H9 (cell line): ENCODE measurements at regions not wholly inside any gene's neighbourhood (a gene's known extent, or its start where the extent isn't known, plus 50 kb on each side); places are given as distances from the start of the nearest gene placed in this dataset.

Source experiments
- DNase-seq: peaks from one replicate; pipeline ENCODE4 v3.0.0-alpha.2; 2017
- H2AFZ ChIP-seq: one replicate; pipeline ENCODE4 v1.6.1; 2013; ENCODE audit warnings: mild to moderate bottlenecking, low read length, control low read depth, moderate library complexity
- H2AK5ac ChIP-seq: 2 replicates; pipeline ENCODE4 v1.6.1; 2013; ENCODE audit warnings: low read length, control low read depth, mixed read lengths; ENCODE audit not compliant: insufficient read length
- H2BK120ac ChIP-seq: one replicate; pipeline ENCODE4 v1.6.1; 2013; ENCODE audit warnings: low read depth, mild to moderate bottlenecking, low read length, control low read depth, inconsistent platforms; ENCODE audit not compliant: poor library complexity, severe bottlenecking
- H2BK12ac ChIP-seq: 2 replicates; pipeline ENCODE4 v1.6.1; 2013; ENCODE audit warnings: low read length, control low read depth, mixed read lengths, low read depth; ENCODE audit not compliant: insufficient read length
- H2BK15ac ChIP-seq: 2 replicates; pipeline ENCODE4 v1.6.1; 2013; ENCODE audit warnings: low read depth, low read length, control low read depth
- H2BK20ac ChIP-seq: one replicate; pipeline ENCODE4 v1.6.1; 2013; ENCODE audit warnings: low read depth, mild to moderate bottlenecking, low read length, control low read depth, inconsistent platforms; ENCODE audit not compliant: poor library complexity, severe bottlenecking
- H2BK5ac ChIP-seq: 2 replicates; pipeline ENCODE4 v1.6.1; 2013; ENCODE audit warnings: low read length, control low read depth, mixed read lengths; ENCODE audit not compliant: insufficient read length
- H3K14ac ChIP-seq: 2 replicates; pipeline ENCODE4 v1.6.1; 2013; ENCODE audit warnings: low read length, control low read depth; ENCODE audit not compliant: insufficient read depth
- H3K18ac ChIP-seq: 2 replicates; pipeline ENCODE4 v1.6.1; 2013; ENCODE audit warnings: low read depth, mild to moderate bottlenecking, mixed read lengths, low read length, control low read depth; ENCODE audit not compliant: insufficient read length
- H3K23ac ChIP-seq: 2 replicates; pipeline ENCODE4 v1.6.1; 2013; ENCODE audit warnings: low read length, control low read depth, mixed read lengths, low read depth; ENCODE audit not compliant: insufficient read length
- H3K23me2 ChIP-seq: 2 replicates; pipeline ENCODE4 v1.6.1; 2013; ENCODE audit warnings: low read depth, mild to moderate bottlenecking, mixed read lengths, low read length, control low read depth; ENCODE audit not compliant: insufficient read length, poor library complexity, severe bottlenecking
- H3K27ac ChIP-seq: 2 replicates; pipeline ENCODE4 v1.5.1; 2013; ENCODE audit warnings: low read length, control low read depth, mixed read lengths, low read depth; ENCODE audit not compliant: insufficient read length
- H3K27me3 ChIP-seq: 2 replicates; pipeline ENCODE4 v1.6.1; 2013; ENCODE audit warnings: low read length, control low read depth, inconsistent platforms; ENCODE audit not compliant: insufficient read depth
- H3K4ac ChIP-seq: 2 replicates; pipeline ENCODE4 v1.6.1; 2013; ENCODE audit warnings: low read depth, mild to moderate bottlenecking, control low read depth, inconsistent platforms, low read length, moderate library complexity
- H3K4me1 ChIP-seq: 2 replicates; pipeline ENCODE4 v1.6.1; 2013; ENCODE audit warnings: low read length, control low read depth, inconsistent platforms; ENCODE audit not compliant: insufficient read depth
- H3K4me2 ChIP-seq: 2 replicates; pipeline ENCODE4 v1.6.1; 2013; ENCODE audit warnings: low read length, control low read depth, mixed read lengths; ENCODE audit not compliant: insufficient read length, insufficient read depth
- H3K56ac ChIP-seq: 2 replicates; pipeline ENCODE4 v1.6.1; 2013; ENCODE audit warnings: low read depth, mild to moderate bottlenecking, mixed read lengths, low read length, control low read depth; ENCODE audit not compliant: insufficient read length
- H3K79me1 ChIP-seq: 2 replicates; pipeline ENCODE4 v1.6.1; 2013; ENCODE audit warnings: low read depth, mild to moderate bottlenecking, moderate library complexity, low read length, control low read depth, inconsistent platforms; ENCODE audit not compliant: insufficient read depth, poor library complexity, severe bottlenecking
- H3K79me2 ChIP-seq: 2 replicates; pipeline ENCODE4 v1.6.1; 2013; ENCODE audit warnings: low read length, control low read depth, inconsistent platforms; ENCODE audit not compliant: insufficient read depth
- H3K9ac ChIP-seq: 2 replicates; pipeline ENCODE4 v1.6.1; 2013; ENCODE audit warnings: low read length, control low read depth, mixed read lengths; ENCODE audit not compliant: insufficient read length; ENCODE audit errors: extremely low read depth
- H3K9me3 ChIP-seq: one replicate; pipeline ENCODE4 v1.6.1; 2013; ENCODE audit warnings: low read depth, low read length, inconsistent platforms; ENCODE audit not compliant: control insufficient read depth
- H3T11ph ChIP-seq: one replicate; pipeline ENCODE4 v1.6.1; 2013; ENCODE audit warnings: mild to moderate bottlenecking, low read length, control low read depth, inconsistent platforms
- H4K20me1 ChIP-seq: one replicate; pipeline ENCODE4 v1.6.1; 2013; ENCODE audit not compliant: control insufficient read depth, insufficient read length, insufficient read depth
- H4K5ac ChIP-seq: 2 replicates; pipeline ENCODE4 v1.6.1; 2013; ENCODE audit warnings: low read depth, mild to moderate bottlenecking, mixed read lengths, low read length, control low read depth; ENCODE audit not compliant: insufficient read length
- H4K8ac ChIP-seq: replicated peaks from 2 replicates; pipeline ENCODE4 v1.6.1; 2013; ENCODE audit warnings: low read length, control low read depth, mixed read lengths, low read depth; ENCODE audit not compliant: insufficient read length
- H4K91ac ChIP-seq: 2 replicates; pipeline ENCODE4 v1.6.1; 2013; ENCODE audit warnings: low read depth, mild to moderate bottlenecking, moderate library complexity, mixed read lengths, low read length, control low read depth; ENCODE audit not compliant: insufficient read length
- H3K27ac Mint-ChIP-seq, 3 experiments: 2 replicates in 2 of 3; 3 replicates in 1 of 3; pipeline ENCODE4 v1.8.0; 2020 to 2021; ENCODE audit warnings: mixed read lengths in 3 of 3, mild to moderate bottlenecking in 1 of 3, moderate library complexity in 1 of 3
- H3K27me3 Mint-ChIP-seq: 2 replicates; pipeline ENCODE4 v1.8.0; 2021; ENCODE audit warnings: low read depth, mild to moderate bottlenecking, moderate library complexity, mixed read lengths
- H3K36me3 Mint-ChIP-seq, 3 experiments: 2 replicates in 2 of 3; 3 replicates in 1 of 3; pipeline ENCODE4 v1.8.0; 2020 to 2021; ENCODE audit warnings: low read depth in 3 of 3, mixed read lengths in 3 of 3; ENCODE audit not compliant: insufficient read depth in 1 of 3
- H3K4me1 Mint-ChIP-seq, 2 experiments: 2 replicates each; pipeline ENCODE4 v1.8.0; 2020; ENCODE audit warnings: mixed read lengths in 2 of 2
- H3K4me3 Mint-ChIP-seq, 2 experiments: 2 replicates in 1 of 2; 3 replicates in 1 of 2; pipeline ENCODE4 v1.8.0; 2020 to 2021; ENCODE audit warnings: mild to moderate bottlenecking in 2 of 2, mixed read lengths in 2 of 2, moderate library complexity in 1 of 2
- H3K9me3 Mint-ChIP-seq, 2 experiments: 2 replicates in 1 of 2; 3 replicates in 1 of 2; pipeline ENCODE4 v1.8.0; 2020; ENCODE audit warnings: mild to moderate bottlenecking in 2 of 2, mixed read lengths in 2 of 2, moderate library complexity in 1 of 2
- CTCF ChIP-seq: fragments of 200-600 bp; sonication (generic); conservative IDR thresholded peaks from 3 replicates; pipeline ENCODE4 v1.8.0; 2021; ENCODE audit warnings: antibody characterized with exemption, mild to moderate bottlenecking
- WGBS: extraction: QIAGEN DNeasy Blood & Tissue Kit; methylation state at CpG from one replicate; pipeline ENCODE4 v1.1.7; 2013; ENCODE audit warnings: missing lambda C conversion rate, low lambda C conversion rate, mixed read lengths; ENCODE audit not compliant: insufficient read length; ENCODE audit errors: extremely low coverage; 5-methylcytosine and 5-hydroxymethylcytosine counted together

- Histone ChIP-seq H3K4ac (no peak overlapping the region), H2AFZ (no peak overlapping the region), H3K27ac (no peak overlapping the region), H3K9me3 (no peaks in the 10 kb centered on the region), H3K27me3 (no peaks in the 10 kb centered on the region), H3K9ac (no peak overlapping the region), H3K79me1 (no peaks in the 10 kb centered on the region), H4K91ac (no peak overlapping the region), H3K56ac (no peak overlapping the region), H3K14ac (no peak overlapping the region), H2BK20ac (no peak overlapping the region), H3K23me2 (no peaks in the 10 kb centered on the region), H3K79me2 (no peaks in the 10 kb centered on the region), H3T11ph (no peak overlapping the region), H3K4me2 (no peak overlapping the region), H2AK5ac (no peak overlapping the region), H3K18ac (no peak overlapping the region), H2BK15ac (no peak overlapping the region), H3K23ac (no peak overlapping the region), H2BK120ac (no peak overlapping the region), H4K5ac (no peak overlapping the region), H4K20me1 (no peaks in the 10 kb centered on the region), H2BK12ac (no peak overlapping the region), H2BK5ac (no peak overlapping the region), H3K4me1 (peaks cover 4% of the 10 kb centered on the region; the same call in 1 of the 2 replicates), H4K8ac (no peak overlapping the region)
- H3K36me3 Mint-ChIP-seq: peaks cover 3 to 10% (median 10%) of the 10 kb centered on the region in 3 experiments; a peak in 5 of 7 replicates
- H3K4me3 Mint-ChIP-seq: no peak overlapping the region
- no peak overlapping the region for H3K27ac Mint-ChIP-seq
- no peaks in the 10 kb centered on the region for H3K27me3 Mint-ChIP-seq
- H3K4me1 Mint-ChIP-seq: peaks cover 11 to 16% of the 10 kb centered on the region in 2 experiments
- no peak for TF ChIP-seq CTCF
- peaks cover 5 to 9% of the 10 kb centered on the region in 2 experiments; a peak in 2 of 5 replicates for H3K9me3 Mint-ChIP-seq
- no CpG with 5 or more reads among the region's 1 CpG for WGBS
- DNase-seq: no peak
Observed at GRCh38 chr2:39529836-39530235, 92.8 kb upstream of the MAP4K3 start.
